ENCODE measurements at regions not wholly inside any gene's neighbourhood (a gene's known extent, or its start where the extent isn't known, plus 50 kb on each side); places are given as distances from the start of the nearest gene placed in this dataset.
A peak's percentile ranks its signal among the peaks of the same experiment; 100 is the strongest.
"Not testable (repeated sequence)": the region's sequence is repeated elsewhere in the genome, so short reads cannot be mapped to it uniquely, and the experiment has no call there.

DNA sequence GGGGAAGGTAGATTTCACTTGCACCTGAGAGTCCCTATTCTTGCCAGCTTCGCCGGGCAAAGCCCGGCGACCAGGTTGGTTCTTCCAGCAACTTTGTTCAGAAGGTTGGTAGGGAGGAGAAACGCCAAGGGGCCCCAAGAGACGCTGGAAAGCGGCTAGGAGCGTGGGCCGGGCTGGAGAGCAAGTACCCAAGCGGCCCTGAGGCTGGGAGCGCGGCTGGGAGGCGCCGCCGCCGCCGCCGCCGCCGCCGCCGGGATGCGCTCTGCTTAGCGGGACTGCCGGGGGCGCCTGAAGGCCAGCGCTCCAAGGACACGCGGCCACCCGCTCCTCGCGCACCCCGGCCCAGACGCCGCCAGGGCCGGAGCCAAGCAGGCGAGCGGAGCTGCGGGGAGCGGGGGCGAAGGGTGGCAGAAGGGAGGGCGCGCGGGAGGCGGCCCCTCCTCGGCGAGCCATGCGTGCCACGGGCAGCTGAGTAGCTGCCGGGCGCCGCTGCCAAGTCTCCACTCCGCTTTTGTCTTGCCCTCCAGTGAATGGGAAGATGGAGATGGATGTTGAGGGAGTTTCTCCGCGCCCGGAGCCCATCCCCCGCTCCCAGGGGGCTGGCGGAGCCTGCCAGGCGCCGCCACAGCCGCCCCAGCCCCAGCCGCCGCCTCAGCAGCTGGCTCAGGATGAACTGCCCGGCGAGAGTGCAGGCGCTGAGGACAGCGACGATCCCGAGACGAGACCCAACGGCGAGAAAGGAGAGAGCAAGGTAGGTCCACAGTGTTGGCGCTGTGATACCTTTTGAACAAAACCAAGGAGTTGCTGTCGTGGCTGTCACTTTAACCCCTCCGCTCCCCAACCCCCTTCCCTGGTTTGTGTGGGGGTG lies 227.4 kb upstream of the AZI2 start:
- peak; percentile 35 for DNase-seq (ENCODE audit: low spot score)

DNA sequence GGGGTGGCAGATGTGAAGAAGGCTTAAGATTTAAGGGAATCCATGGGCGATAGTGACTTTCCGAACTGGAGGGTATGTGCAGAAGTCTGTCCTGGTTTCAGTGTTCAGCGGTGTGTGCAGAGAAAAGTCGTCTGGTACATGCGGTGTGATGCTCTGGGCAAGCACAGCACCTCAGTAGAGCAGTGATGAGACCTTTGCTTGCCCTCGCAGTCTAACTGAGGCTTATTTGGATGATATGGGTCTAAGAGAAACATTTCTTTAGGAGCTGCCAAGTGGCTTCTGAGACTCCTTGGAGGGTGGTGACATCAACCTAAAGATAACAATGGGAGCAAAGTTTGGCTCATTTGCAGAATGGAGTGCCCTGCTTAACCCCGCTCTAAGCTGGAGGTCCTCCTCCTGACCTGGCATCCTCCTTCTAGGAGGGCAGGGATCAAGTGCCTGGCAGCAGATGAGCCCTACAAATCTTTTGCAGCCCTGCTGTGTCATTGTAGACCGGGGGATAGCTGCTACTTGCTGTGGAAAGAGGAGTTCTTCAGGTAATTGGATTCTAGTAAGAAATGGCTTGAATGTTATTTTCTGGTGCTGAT lies 228.1 kb upstream of the AZI2 start:
- DNase-seq (ENCODE audit: low spot score): peak; percentile 11

DNA sequence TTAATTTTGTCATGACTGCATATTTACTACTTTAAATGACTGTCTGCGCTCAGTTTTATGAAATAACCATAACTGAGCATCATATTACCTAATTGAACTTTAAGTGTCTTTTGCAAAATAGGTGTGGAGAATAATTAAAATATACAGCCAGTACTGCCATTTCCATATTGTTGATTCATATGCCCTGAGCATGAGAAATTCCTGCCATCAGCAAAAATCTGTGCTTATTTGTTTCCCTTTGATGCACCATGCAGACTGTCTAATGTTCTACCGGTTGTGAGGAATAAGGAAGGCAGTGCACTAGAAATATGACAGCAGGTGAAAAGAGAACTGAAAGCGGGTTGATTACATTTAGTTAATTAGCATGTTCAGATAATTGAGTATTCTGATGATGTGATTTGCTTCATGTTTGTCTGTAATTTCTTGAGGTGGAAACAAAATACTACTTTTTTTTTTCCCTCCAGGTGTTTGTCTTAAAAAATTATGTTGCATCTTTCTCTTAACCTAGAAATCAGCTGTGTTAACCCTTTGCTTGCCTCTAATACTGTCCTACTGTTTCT lies 229.4 kb upstream of the AZI2 start:
- DNase-seq (ENCODE audit: low spot score): no peak

DNA sequence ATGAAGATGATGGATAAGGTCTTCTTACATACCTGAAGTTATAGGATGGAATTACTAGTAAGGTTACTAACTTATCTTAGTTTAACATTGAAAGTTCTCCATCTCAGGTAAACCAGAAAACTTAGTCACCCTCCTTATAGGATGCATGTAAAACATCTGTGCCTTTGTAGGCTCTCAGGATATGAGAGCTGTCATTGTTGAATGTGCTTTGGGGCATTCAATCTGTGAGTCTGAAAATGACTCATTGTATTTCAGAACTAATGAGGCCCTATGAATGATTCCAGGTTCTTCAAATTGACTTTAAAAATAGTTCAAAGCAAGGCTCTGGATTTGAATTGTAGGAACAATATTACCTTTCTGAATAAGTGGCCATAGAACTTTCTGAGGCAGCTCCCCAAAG lies 237.7 kb upstream of the AZI2 start:
- no peak for DNase-seq (ENCODE audit: low spot score)

DNA sequence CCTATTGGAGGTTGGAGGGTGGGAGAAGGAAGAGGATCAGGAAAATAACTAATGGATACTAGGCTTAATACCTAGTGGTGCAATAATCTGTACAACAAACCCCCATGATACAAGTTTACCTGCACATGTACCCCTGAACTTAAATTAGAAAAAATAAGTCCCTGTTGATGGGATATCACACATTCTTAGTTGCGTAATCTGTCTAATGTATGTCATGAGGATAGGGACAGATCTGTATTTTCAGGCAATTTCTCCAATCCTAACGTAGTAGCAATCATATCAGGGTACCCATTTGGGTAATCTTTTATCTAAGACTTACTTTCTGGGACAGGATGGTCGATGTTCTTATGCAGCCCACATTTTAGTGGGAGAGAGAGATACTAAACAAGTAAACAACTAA lies 239.1 kb upstream of the AZI2 start:
- no peak for DNase-seq (ENCODE audit: low spot score)

DNA sequence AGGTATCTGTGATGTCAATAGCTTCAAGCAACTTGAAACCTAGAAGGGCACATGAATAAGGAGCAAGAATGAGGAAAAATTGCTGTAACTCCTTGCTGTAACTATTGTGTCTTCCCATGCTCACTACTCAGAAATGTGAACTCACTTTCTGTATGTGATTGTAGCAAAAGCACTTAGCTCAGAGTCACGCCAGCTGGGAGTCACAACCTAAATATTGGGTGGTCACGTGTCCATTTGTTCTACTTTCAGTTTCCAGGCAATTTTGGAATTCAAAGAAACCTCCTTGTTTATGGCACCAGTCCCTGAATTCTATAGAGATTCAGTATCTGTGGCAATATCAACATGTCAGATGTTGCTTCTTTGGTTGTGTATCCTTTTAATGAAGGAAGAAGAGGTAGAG lies 241.6 kb upstream of the AZI2 start:
- DNase-seq (ENCODE audit: low spot score): no peak

DNA sequence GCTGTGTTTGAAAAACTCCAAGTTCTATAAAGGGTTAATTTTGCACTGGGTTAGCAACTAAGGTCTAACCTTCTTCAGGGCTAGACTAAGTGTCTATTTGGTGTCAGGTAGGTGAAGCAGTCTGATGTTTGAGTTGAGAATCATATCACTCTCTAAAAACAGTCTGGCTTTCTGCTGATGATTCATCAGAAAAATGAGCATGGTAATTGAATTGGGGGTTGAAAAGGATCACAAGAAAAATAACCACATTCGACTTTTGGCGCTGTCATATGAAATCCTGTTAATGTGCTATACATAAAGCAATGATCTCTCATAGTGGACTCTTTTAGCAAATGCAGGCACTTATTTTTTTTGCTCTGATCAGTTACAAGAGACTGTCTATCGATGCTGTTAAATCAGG lies 242.2 kb upstream of the AZI2 start:
- no peak for DNase-seq (ENCODE audit: low spot score)

DNA sequence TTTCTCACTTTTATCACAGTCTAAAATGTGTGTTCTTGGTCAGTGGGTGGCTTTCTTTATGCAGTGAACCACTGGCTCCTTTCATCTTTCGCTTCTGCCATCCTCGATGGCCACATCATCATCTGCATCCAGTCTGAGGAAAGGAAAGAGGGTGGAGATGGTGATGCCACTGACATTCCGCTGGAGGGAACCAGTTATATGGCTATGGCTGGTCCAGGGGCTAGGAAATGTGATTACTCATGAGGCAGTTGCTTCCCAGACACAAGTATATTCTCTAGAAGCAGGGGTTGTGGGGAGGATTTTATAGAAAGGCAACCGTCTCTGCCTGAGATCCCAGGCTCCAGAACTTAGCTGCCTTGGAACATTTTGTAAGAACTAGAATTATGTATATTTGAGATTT lies 246.7 kb upstream of the AZI2 start:
- DNase-seq (ENCODE audit: low spot score): no peak

DNA sequence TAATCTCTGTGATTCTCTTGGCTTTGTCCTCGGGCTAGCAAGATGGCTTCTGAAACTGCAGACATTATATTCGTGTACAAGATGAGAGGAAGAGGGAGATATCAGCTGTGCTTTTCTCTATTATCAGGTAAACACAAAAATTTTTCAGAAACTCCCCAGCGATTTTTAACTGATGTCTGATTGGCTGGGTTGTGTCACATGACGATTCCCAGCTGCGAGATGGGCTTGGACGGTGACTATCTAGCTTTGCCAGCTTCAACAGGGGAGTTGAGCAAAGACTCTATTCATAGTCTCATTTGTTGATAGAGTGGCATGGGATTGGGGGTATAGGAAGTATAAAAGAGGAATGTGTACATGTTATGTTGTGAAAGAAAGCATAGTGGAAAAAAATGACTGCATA lies 248.8 kb upstream of the AZI2 start:
- DNase-seq (ENCODE audit: low spot score): no peak

DNA sequence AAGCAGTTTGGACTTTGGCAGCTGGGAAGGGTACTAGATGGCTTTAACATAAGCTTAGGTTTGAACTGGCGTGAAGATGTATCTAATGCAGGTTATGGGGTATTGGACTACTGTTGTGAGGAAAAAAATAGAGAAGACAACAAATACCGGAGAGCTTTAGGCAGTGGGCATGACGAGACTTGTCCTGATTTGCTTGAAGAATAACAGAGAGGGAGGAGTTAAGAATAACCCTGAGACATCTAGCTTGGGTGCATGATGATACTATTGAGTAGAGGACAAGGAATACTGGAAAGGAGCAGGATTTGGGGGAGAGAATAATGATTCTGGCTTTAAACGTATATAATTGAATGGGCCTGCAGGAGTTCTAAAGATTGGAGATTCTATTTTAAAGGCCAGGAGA lies 249.5 kb upstream of the AZI2 start:
- no peak for DNase-seq (ENCODE audit: low spot score)

DNA sequence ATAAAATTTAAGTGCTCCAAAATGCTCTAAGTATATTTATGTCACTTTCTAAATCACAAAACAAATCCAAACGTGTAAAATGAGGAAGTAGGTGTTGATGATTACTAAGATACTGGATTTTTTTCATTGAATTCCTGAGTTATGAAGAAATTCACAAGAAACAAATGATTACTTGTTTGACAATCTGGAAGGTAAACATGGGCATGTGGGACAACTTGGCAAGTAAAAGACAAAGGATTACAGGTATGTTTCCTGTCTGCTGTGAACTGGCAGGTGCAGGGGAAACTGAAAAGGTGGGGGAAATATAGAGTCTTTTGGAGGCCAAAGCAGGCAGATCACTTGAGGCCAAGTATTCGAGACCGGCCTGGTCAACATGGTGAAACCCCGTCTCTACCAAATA lies 252.7 kb upstream of the AZI2 start:
- DNase-seq (ENCODE audit: low spot score): no peak

DNA sequence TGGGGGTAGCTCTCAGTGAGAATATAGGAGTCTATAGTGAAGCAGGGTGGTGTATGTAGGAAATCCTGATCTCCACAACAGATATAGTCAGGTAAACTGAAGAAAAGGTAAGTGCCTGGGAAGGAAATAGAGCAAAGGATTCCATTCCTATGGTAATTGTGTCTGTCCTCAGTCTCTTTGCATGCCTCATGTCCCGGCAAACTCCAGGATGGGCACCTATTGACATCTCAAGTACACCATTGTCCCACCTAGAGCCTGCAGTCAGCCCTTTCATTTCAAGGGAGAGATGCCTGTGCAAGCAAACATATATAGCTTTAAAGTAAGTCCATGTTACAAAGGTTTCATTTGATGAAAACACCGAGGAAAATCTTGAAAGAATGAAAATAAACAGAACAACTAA lies 257.7 kb upstream of the AZI2 start:
- DNase-seq (ENCODE audit: low spot score): no peak

DNA sequence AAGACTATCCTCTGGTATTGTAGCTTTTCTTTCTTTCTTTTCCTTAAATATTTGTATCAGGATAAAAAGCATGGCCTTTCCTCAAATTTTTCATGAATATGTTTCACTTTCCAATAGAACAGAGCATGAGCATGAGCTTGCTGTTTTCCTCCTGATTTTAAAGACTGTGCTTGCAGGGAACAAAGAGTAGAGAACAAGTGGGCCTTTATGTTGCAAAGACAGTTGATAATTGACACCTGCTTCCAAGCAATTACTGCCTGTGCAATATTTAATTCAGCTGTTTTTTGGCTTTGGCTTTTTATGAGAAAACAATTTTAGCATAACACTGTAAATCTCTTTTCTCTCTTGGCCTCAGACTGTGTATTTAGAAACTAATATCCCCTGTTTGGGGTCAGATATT lies 263.6 kb upstream of the AZI2 start:
- no peak for DNase-seq (ENCODE audit: low spot score)

DNA sequence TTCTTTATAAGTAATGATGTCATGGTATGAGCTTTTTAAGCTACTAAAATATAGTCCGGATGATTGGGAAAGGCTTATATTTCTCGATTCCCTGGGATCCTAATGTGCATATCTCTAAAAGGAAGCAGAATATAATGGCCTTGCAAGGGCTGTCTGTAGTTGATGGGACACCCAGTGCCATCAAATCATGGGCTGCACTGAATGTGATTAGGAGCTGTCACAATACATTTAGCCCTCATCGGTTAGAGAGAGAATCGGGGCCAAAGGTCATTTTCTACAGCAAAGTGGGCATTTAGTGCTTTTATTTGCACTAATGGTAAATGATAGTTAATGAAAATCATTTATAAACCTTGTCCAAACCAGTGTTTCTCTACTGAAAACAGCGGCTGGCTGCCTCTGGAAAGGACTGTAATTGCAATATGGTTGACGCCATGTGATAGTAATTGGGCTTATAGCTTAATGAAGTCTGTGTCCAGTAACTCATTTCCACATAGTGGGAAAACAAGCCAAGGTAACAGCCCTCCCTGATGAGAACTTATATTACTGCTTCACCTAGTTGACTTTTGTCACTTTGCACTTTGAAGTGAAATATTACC lies 265.0 kb upstream of the AZI2 start:
- DNase-seq (ENCODE audit: low spot score): no peak

DNA sequence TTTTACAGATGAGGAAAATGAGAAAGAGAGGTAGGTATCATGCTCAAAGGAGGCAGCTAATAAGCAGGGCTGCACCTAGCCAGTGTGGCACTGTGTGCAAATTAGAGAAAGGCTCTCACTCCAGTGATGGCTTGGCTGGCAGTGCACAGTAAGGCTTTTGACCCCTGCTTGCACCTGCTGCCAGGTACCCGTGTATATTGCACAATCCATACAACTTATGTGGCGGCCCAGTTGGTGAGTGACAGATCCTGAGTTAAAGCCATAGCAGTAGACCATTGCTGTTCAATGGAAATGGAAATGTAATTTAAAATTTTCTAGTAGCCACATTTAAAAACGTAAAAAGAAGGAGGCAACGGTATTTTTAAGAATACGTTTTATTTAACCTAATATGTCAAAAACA lies 266.4 kb upstream of the AZI2 start:
- DNase-seq (ENCODE audit: low spot score): no peak

DNA sequence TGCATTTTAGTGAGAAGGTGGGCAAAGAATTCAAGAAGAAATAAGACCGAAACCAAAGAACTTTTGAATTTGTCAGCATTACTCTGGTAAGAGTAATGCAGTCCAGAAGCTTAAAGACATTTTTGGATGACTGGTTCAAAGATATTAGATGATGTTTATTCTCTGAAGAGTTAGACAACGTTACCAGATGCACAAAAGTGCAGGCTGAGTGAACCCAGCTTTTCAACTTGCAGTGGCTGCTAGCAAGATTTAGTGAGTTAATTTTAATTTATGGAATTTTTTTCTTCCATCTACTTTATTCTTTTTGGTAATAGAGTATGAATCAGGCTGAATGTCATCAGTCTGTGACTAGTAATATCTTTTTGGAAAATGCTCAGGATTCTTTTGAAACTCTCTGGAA lies 267.3 kb upstream of the AZI2 start:
- DNase-seq (ENCODE audit: low spot score): peak; percentile 75

DNA sequence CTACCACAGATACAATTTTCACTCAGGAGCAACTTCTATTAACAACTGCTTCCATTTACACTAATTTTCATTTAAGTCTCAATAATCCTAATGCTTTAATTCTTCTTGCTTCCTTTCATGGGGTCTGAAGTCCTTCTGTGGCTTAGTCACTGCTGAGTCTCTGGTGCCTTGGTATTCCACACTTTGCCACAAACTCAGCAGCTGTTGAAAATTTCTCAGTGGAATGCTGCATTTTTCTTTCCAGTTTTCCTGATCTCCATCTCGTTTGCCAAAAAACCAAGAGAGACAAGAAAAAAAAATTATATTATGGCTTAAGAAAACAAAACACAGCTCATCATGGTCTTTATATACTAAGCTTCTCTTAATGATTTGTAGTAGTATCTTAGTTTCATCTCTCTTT lies 269.2 kb upstream of the AZI2 start:
- no peak for DNase-seq (ENCODE audit: low spot score)

DNA sequence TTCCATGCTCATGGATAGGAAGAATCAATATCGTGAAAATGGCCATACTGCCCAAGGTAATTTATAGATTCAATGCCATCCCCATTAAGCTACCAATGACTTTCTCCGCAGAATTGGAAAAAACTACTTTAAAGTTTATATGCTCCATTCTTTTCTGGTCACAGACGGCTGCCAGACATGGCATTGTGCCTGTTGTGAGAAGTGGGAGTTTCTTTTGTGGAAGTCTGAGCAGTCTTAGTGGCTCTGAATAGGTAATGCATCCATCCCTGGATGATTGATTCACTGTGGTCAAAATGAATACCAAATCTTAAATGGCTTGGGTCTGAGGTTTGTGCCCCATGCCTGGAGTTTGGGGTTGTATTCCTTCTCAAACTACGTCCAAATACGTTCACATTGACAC lies 274.5 kb upstream of the AZI2 start:
- no peak for DNase-seq (ENCODE audit: low spot score)

DNA sequence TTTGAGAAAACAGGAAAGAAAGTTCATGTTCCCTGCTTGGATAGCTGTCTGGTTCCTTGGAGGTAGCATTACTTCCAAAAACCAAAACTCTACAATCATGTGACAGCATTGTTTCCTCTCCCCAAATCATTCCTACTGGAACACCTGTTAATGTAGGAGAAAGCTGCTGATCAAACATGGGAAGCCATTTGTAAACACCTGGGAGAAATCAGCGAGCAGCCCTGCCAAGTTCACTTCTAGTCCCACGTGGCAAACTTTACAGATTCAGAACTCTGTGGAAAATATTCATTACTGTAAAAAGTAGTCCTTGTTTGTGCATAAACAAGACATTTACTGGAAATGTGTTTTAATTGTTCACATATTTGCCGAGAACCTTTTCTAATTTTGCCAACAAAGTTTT lies 275.5 kb upstream of the AZI2 start:
- no peak for DNase-seq (ENCODE audit: low spot score)

DNA sequence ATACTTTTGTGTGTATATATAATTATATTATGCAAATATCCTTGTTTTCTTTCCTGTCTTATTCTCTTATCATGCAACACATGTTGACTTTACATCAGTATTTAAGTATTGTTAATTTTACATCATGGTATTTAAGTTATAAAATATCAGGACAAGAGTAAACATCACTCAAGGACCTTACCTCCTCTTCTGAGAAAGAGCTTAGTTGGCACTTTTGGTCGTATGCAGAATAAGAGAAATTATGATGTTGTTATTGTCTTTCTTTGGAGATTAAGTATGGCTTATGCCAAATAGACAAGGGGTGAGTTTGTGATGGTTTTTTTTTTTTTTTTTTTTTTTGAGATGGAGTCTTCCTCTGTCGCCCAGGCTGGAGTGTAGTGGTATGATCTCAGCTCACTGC lies 279.2 kb upstream of the AZI2 start:
- not testable (repeated sequence) for DNase-seq (ENCODE audit: low spot score)

DNA sequence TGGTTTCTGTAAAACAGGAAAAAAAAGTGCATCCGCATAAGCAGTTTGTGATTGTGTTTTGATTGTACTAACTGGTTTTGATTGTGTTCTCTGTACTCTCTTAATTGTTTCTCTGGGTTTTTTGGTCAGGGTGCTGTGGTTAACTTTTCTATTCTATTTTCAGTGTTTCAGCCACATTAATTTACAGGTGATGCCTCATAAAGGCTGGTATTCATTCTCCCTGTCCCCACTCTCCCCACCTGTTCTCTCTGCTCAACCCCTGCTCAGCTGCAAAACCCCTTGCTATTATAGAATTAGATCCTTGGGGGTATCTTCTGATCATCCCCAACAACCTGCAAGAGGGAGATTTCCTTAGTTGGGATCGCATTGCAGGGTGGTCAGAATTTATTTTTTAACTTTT lies 285.4 kb upstream of the AZI2 start:
- no peak for DNase-seq (ENCODE audit: low spot score)

DNA sequence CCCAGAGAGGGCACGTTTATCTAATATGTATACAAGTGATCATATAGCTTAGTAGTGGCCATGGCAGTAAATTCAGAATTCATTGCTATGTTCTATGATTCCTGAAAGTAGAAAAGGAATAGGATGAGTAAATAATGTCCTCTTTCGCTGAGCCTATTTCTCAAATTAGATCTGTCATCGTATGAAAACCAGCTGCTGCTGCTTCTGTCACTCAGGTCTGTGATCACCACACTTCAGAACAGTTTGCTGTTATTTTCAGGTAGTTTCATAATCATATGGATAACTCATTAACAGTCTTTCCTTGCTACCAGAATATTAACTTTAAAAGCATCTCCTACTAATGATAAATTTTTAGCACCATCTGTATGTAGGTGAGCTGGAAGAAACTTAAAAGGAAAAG lies 289.1 kb upstream of the AZI2 start:
- DNase-seq (ENCODE audit: low spot score): no peak

DNA sequence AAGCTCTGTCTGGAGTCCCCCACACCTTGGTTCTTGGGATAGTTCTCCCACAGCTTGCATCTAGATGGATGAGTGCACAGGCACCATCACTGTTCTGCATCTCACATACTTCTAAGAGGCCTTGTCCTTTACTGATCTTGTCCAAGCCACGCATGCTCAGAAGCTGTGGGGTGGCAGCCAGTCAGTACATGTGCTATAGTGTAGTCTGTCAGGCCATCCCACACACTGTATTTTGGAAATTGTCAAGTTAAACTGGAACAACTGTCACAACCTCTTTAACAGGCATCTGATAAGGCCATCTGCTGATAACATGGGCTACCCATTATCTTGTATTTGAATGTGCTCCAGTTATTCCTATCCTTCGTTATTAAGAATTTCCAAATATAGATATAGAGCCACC lies 296.5 kb upstream of the AZI2 start:
- DNase-seq (ENCODE audit: low spot score): no peak
